HepG2 (cell line): ENCODE measurements at regions not wholly inside any gene's neighbourhood (a gene's known extent, or its start where the extent isn't known, plus 50 kb on each side); places are given as distances from the start of the nearest gene placed in this dataset.

Experiments used
- FOXO4 ChIP-seq: sonication (generic); formaldehyde crosslinking; conservative IDR thresholded peaks from 2 replicates; pipeline ENCODE4 v1.8.1; 2023; ENCODE audit warnings: missing genetic modification reagents
- POLR2A ChIP-seq, 2 experiments: IDR thresholded peaks; 2 replicates each; pipeline ENCODE4 v1.6.1; 2011; ENCODE audit warnings: low read depth in 2 of 2, low read length in 2 of 2, mild to moderate bottlenecking in 1 of 2, moderate library complexity in 1 of 2; ENCODE audit not compliant: insufficient read depth in 1 of 2
- ZKSCAN1 ChIP-seq: fragments of 150-350 bp; IDR thresholded peaks from 2 replicates; pipeline ENCODE4 v1.6.1; 2014; ENCODE audit warnings: low read length
- ZNF547 ChIP-seq: sonication (generic); formaldehyde crosslinking; IDR thresholded peaks from 2 replicates; pipeline ENCODE4 v1.5.1; 2020; ENCODE audit warnings: mild to moderate bottlenecking, missing genetic modification reagents

DNA sequence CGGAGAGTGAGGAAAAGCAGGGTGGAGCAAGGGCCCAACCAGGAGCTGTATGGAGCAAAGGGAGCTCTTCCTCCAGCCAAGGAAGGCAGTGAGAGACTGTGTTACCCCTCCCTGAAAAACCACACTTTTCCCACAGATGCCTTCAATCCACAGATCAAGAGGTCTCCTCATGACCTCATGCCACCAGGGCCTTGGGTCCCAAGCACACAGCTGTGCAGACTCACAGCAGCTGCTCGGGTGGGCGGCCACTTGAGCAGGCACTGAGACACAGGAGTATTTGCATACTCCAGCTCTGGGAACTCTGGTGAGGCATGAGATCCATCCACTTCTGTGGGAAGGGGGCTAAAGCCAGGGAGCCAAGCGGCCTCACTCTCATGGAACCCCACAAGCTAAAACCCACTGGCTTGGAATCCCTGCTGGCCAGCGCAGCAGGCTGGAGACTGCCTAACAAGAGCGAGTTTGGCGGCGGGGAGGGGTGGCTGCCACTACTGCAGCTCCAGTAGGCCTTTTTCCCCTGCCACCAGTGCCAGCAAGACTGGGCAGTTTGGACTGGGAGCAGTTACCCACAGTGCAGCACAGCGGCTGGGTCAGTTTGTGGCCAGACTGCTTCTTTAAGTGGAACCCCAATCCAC, 880.6 kb upstream of the ARPP21 start:
- TF ChIP-seq FOXO4 (CRISPR knock-in tag), result no peak
- no peak for TF ChIP-seq ZKSCAN1
- TF ChIP-seq ZNF547 (CRISPR knock-in tag), result no peak
- TF ChIP-seq POLR2A (IDR thresholded peaks at IDR 0.05; ENCODE audit: insufficient read depth in 1 of 2, low read depth in 2 of 2, low read length in 2 of 2), result no peak
